WTC11 (cell line): ENCODE measurements at regions not wholly inside any gene's neighbourhood (a gene's known extent, or its start where the extent isn't known, plus 50 kb on each side); places are given as distances from the start of the nearest gene placed in this dataset.

Experiments used
- ATAC-seq: fragments of 200-7000 bp; cut with Tn5 transposase; 2 replicates; pipeline ENCODE4 v1.10.0; 2021; ENCODE audit warnings: mild to moderate bottlenecking, moderate library complexity
- CTCF ChIA-PET: fragments of 300-600 bp; sonication (Branson Sonifier 250); formaldehyde crosslinking; loops from one replicate; lab custom pipeline; 2021; ENCODE audit warnings: antibody characterized with exemption; lab: Charles Lee
- POLR2A ChIA-PET: fragments of 350-600 bp; sonication (Branson Sonifier 250); formaldehyde crosslinking; loops from one replicate; lab custom pipeline; 2021; ENCODE audit warnings: antibody characterized with exemption; lab: Charles Lee
- DNase-seq: peaks from one replicate; pipeline ENCODE4 v3.0.0; 2021; ENCODE audit warnings: low spot score
- H3K27ac Mint-ChIP-seq: 2 replicates; pipeline ENCODE4 v1.8.0; 2021; ENCODE audit warnings: mixed read lengths
- H3K27me3 Mint-ChIP-seq: 2 replicates; pipeline ENCODE4 v1.8.0; 2021; ENCODE audit warnings: low read depth, mild to moderate bottlenecking, moderate library complexity, mixed read lengths
- H3K36me3 Mint-ChIP-seq: 2 replicates; pipeline ENCODE4 v1.8.0; 2021; ENCODE audit warnings: mixed read lengths
- H3K4me1 Mint-ChIP-seq: 2 replicates; pipeline ENCODE4 v1.8.0; 2022; ENCODE audit warnings: mixed read lengths
- H3K4me3 Mint-ChIP-seq: 2 replicates; pipeline ENCODE4 v1.8.0; 2021; ENCODE audit warnings: mild to moderate bottlenecking, moderate library complexity, mixed read lengths
- H3K9me3 Mint-ChIP-seq: 2 replicates; pipeline ENCODE4 v1.8.0; 2021; ENCODE audit warnings: mixed read lengths
- ETV6 ChIP-seq: sonication (generic); formaldehyde crosslinking; IDR thresholded peaks from 2 replicates; pipeline ENCODE4 v1.8.1; 2022; ENCODE audit warnings: mild to moderate bottlenecking, missing genetic modification reagents
- HMGA2 ChIP-seq: fragments of 250-450 bp; sonication (Bioruptor Pico); IDR thresholded peaks from 2 replicates; pipeline ENCODE4 v1.4.0; 2021; ENCODE audit warnings: mild to moderate bottlenecking, moderate library complexity
- NFATC4 ChIP-seq: fragments of 250-450 bp; sonication (Bioruptor Pico); IDR thresholded peaks from 2 replicates; pipeline ENCODE4 v1.9.0; 2021; ENCODE audit warnings: mild to moderate bottlenecking
- NFYB ChIP-seq: sonication (generic); formaldehyde crosslinking; conservative IDR thresholded peaks from 2 replicates; pipeline ENCODE4 v1.8.0; 2022; ENCODE audit warnings: low read depth, missing genetic modification reagents
- ZBTB21 ChIP-seq: sonication (generic); formaldehyde crosslinking; IDR thresholded peaks from 2 replicates; pipeline ENCODE4 v1.8.1; 2023; ENCODE audit warnings: mild to moderate bottlenecking, missing genetic modification reagents, borderline replicate concordance
- ZNF121 ChIP-seq: sonication (generic); formaldehyde crosslinking; IDR thresholded peaks from 2 replicates; pipeline ENCODE4 v1.8.0; 2023; ENCODE audit warnings: missing genetic modification reagents
- ZNF232 ChIP-seq: sonication (generic); formaldehyde crosslinking; IDR thresholded peaks from 2 replicates; pipeline ENCODE4 v1.8.0; 2022; ENCODE audit warnings: mild to moderate bottlenecking, missing genetic modification reagents
- TF ChIP-seq, protein P1 (sequence below): fragments of 200-600 bp; IDR thresholded peaks from 2 replicates; pipeline ENCODE4 v1.8.0; 2022; ENCODE audit warnings: antibody characterized with exemption
- TF ChIP-seq, protein P2 (sequence below): sonication (generic); formaldehyde crosslinking; IDR thresholded peaks from 2 replicates; pipeline ENCODE4 v1.8.0; 2023; ENCODE audit warnings: missing genetic modification reagents, mild to moderate bottlenecking, borderline replicate concordance
- TF ChIP-seq, protein P3 (sequence below): sonication (generic); formaldehyde crosslinking; IDR thresholded peaks from 2 replicates; pipeline ENCODE4 v1.8.1; 2023; ENCODE audit warnings: mild to moderate bottlenecking, missing genetic modification reagents, borderline replicate concordance
- TF ChIP-seq, protein P4 (sequence below): fragments of 250-450 bp; sonication (Bioruptor Pico); IDR thresholded peaks from 2 replicates; pipeline ENCODE4 v2.1.2; 2022; ENCODE audit warnings: mild to moderate bottlenecking, moderate library complexity
- TF ChIP-seq, protein P5 (sequence below): fragments of 250-450 bp; sonication (Bioruptor Pico); IDR thresholded peaks from 2 replicates; pipeline ENCODE4 v1.9.0; 2021; ENCODE audit warnings: mild to moderate bottlenecking, borderline replicate concordance
- TF ChIP-seq, protein P6 (sequence below): sonication (generic); formaldehyde crosslinking; IDR thresholded peaks from 2 replicates; pipeline ENCODE4 v1.8.1; 2022; ENCODE audit warnings: mild to moderate bottlenecking, moderate library complexity, missing genetic modification reagents
- TF ChIP-seq, protein P7 (sequence below): sonication (generic); formaldehyde crosslinking; IDR thresholded peaks from 2 replicates; pipeline ENCODE4 v1.8.0; 2022; ENCODE audit warnings: mild to moderate bottlenecking, missing genetic modification reagents
- TF ChIP-seq, protein P8 (sequence below): sonication (generic); formaldehyde crosslinking; IDR thresholded peaks from 2 replicates; pipeline ENCODE4 v1.8.1; 2023; ENCODE audit warnings: mild to moderate bottlenecking, missing genetic modification reagents

DNA sequence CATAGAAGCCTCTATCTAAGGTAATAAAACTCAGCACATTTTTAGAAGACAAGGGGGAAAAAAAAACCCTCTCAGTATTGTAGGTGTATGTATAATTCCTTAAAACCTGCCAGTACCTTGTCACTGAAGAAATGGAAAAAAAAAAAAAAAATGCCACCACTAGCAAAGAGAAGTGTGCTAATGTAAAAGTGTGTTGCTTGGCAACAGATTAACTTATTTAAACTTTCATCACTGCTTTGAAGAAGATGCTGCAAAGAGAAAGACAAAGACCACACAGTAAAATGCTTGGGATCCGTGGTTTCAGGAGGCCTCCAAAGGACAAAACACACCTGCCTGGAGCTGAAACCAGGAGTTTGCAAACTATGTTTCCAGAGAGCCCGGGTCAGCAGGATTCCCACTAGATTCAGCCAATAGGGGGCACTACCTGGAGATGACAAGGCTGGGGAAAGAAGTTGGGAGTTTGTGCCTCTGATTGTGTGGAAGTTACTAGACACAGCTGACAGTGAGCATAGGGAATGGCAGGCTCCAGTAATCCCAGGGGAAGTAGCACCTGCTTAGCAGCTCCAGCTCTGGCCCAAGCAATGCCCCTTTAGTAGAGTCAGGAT is 169.1 kb upstream of the TRIB2 start:
- ChIA-PET POLR2A (interaction anchor here (0.7 kb wide), 1 partner anchor 158 kb away, joined by 5 read pairs; no protein-coding TSS in a partner anchor), CTCF (interaction anchor here (0.6 to 1.9 kb wide), 11 partner anchors 9 to 554 kb away, joined by 3 to 14 read pairs (median 4); partner anchors contain the start of gene TRIB2)
- Mint-ChIP-seq H3K27me3 (no peaks in the 10 kb centered on the region), H3K4me3 (no peak overlapping the region), H3K36me3 (no peaks in the 10 kb centered on the region; the same call in 1 of the 2 replicates), H3K9me3 (peaks cover 16% of the 10 kb centered on the region), H3K4me1 (peaks cover 10% of the 10 kb centered on the region; the same call in 1 of the 2 replicates), H3K27ac (no peak overlapping the region)
- ATAC-seq (peak; percentile 70), DNase-seq (peak; percentile 54)
- no peak for TF ChIP-seq ZNF232 (CRISPR knock-in tag)
- no peak for TF ChIP-seq ETV6 (CRISPR knock-in tag)
- TF ChIP-seq, protein P1, sequence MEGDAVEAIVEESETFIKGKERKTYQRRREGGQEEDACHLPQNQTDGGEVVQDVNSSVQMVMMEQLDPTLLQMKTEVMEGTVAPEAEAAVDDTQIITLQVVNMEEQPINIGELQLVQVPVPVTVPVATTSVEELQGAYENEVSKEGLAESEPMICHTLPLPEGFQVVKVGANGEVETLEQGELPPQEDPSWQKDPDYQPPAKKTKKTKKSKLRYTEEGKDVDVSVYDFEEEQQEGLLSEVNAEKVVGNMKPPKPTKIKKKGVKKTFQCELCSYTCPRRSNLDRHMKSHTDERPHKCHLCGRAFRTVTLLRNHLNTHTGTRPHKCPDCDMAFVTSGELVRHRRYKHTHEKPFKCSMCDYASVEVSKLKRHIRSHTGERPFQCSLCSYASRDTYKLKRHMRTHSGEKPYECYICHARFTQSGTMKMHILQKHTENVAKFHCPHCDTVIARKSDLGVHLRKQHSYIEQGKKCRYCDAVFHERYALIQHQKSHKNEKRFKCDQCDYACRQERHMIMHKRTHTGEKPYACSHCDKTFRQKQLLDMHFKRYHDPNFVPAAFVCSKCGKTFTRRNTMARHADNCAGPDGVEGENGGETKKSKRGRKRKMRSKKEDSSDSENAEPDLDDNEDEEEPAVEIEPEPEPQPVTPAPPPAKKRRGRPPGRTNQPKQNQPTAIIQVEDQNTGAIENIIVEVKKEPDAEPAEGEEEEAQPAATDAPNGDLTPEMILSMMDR = no peak
- TF ChIP-seq, protein P2, sequence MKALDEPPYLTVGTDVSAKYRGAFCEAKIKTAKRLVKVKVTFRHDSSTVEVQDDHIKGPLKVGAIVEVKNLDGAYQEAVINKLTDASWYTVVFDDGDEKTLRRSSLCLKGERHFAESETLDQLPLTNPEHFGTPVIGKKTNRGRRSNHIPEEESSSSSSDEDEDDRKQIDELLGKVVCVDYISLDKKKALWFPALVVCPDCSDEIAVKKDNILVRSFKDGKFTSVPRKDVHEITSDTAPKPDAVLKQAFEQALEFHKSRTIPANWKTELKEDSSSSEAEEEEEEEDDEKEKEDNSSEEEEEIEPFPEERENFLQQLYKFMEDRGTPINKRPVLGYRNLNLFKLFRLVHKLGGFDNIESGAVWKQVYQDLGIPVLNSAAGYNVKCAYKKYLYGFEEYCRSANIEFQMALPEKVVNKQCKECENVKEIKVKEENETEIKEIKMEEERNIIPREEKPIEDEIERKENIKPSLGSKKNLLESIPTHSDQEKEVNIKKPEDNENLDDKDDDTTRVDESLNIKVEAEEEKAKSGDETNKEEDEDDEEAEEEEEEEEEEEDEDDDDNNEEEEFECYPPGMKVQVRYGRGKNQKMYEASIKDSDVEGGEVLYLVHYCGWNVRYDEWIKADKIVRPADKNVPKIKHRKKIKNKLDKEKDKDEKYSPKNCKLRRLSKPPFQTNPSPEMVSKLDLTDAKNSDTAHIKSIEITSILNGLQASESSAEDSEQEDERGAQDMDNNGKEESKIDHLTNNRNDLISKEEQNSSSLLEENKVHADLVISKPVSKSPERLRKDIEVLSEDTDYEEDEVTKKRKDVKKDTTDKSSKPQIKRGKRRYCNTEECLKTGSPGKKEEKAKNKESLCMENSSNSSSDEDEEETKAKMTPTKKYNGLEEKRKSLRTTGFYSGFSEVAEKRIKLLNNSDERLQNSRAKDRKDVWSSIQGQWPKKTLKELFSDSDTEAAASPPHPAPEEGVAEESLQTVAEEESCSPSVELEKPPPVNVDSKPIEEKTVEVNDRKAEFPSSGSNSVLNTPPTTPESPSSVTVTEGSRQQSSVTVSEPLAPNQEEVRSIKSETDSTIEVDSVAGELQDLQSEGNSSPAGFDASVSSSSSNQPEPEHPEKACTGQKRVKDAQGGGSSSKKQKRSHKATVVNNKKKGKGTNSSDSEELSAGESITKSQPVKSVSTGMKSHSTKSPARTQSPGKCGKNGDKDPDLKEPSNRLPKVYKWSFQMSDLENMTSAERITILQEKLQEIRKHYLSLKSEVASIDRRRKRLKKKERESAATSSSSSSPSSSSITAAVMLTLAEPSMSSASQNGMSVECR (CRISPR knock-in tag) = no peak
- no peak for TF ChIP-seq HMGA2 (CRISPR knock-in tag)
- TF ChIP-seq NFATC4 (CRISPR knock-in tag) = no peak
- TF ChIP-seq, protein P3, sequence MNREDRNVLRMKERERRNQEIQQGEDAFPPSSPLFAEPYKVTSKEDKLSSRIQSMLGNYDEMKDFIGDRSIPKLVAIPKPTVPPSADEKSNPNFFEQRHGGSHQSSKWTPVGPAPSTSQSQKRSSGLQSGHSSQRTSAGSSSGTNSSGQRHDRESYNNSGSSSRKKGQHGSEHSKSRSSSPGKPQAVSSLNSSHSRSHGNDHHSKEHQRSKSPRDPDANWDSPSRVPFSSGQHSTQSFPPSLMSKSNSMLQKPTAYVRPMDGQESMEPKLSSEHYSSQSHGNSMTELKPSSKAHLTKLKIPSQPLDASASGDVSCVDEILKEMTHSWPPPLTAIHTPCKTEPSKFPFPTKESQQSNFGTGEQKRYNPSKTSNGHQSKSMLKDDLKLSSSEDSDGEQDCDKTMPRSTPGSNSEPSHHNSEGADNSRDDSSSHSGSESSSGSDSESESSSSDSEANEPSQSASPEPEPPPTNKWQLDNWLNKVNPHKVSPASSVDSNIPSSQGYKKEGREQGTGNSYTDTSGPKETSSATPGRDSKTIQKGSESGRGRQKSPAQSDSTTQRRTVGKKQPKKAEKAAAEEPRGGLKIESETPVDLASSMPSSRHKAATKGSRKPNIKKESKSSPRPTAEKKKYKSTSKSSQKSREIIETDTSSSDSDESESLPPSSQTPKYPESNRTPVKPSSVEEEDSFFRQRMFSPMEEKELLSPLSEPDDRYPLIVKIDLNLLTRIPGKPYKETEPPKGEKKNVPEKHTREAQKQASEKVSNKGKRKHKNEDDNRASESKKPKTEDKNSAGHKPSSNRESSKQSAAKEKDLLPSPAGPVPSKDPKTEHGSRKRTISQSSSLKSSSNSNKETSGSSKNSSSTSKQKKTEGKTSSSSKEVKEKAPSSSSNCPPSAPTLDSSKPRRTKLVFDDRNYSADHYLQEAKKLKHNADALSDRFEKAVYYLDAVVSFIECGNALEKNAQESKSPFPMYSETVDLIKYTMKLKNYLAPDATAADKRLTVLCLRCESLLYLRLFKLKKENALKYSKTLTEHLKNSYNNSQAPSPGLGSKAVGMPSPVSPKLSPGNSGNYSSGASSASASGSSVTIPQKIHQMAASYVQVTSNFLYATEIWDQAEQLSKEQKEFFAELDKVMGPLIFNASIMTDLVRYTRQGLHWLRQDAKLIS (CRISPR knock-in tag) = no peak
- no peak for TF ChIP-seq ZBTB21 (CRISPR knock-in tag)
- no peak for TF ChIP-seq ZNF121 (CRISPR knock-in tag)
- TF ChIP-seq, protein P4, sequence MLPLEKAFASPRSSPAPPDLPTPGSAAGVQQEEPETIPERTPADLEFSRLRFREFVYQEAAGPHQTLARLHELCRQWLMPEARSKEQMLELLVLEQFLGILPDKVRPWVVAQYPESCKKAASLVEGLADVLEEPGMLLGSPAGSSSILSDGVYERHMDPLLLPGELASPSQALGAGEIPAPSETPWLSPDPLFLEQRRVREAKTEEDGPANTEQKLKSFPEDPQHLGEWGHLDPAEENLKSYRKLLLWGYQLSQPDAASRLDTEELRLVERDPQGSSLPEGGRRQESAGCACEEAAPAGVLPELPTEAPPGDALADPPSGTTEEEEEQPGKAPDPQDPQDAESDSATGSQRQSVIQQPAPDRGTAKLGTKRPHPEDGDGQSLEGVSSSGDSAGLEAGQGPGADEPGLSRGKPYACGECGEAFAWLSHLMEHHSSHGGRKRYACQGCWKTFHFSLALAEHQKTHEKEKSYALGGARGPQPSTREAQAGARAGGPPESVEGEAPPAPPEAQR (CRISPR knock-in tag) = no peak
- TF ChIP-seq, protein P5, sequence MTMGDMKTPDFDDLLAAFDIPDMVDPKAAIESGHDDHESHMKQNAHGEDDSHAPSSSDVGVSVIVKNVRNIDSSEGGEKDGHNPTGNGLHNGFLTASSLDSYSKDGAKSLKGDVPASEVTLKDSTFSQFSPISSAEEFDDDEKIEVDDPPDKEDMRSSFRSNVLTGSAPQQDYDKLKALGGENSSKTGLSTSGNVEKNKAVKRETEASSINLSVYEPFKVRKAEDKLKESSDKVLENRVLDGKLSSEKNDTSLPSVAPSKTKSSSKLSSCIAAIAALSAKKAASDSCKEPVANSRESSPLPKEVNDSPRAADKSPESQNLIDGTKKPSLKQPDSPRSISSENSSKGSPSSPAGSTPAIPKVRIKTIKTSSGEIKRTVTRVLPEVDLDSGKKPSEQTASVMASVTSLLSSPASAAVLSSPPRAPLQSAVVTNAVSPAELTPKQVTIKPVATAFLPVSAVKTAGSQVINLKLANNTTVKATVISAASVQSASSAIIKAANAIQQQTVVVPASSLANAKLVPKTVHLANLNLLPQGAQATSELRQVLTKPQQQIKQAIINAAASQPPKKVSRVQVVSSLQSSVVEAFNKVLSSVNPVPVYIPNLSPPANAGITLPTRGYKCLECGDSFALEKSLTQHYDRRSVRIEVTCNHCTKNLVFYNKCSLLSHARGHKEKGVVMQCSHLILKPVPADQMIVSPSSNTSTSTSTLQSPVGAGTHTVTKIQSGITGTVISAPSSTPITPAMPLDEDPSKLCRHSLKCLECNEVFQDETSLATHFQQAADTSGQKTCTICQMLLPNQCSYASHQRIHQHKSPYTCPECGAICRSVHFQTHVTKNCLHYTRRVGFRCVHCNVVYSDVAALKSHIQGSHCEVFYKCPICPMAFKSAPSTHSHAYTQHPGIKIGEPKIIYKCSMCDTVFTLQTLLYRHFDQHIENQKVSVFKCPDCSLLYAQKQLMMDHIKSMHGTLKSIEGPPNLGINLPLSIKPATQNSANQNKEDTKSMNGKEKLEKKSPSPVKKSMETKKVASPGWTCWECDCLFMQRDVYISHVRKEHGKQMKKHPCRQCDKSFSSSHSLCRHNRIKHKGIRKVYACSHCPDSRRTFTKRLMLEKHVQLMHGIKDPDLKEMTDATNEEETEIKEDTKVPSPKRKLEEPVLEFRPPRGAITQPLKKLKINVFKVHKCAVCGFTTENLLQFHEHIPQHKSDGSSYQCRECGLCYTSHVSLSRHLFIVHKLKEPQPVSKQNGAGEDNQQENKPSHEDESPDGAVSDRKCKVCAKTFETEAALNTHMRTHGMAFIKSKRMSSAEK (CRISPR knock-in tag) = no peak
- TF ChIP-seq, protein P6, sequence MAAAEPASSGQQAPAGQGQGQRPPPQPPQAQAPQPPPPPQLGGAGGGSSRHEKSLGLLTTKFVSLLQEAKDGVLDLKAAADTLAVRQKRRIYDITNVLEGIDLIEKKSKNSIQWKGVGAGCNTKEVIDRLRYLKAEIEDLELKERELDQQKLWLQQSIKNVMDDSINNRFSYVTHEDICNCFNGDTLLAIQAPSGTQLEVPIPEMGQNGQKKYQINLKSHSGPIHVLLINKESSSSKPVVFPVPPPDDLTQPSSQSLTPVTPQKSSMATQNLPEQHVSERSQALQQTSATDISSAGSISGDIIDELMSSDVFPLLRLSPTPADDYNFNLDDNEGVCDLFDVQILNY (CRISPR knock-in tag) = no peak
- TF ChIP-seq, protein P7, sequence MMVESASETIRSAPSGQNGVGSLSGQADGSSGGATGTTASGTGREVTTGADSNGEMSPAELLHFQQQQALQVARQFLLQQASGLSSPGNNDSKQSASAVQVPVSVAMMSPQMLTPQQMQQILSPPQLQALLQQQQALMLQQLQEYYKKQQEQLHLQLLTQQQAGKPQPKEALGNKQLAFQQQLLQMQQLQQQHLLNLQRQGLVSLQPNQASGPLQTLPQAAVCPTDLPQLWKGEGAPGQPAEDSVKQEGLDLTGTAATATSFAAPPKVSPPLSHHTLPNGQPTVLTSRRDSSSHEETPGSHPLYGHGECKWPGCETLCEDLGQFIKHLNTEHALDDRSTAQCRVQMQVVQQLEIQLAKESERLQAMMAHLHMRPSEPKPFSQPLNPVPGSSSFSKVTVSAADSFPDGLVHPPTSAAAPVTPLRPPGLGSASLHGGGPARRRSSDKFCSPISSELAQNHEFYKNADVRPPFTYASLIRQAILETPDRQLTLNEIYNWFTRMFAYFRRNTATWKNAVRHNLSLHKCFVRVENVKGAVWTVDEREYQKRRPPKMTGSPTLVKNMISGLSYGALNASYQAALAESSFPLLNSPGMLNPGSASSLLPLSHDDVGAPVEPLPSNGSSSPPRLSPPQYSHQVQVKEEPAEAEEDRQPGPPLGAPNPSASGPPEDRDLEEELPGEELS (CRISPR knock-in tag) = no peak
- no peak for TF ChIP-seq NFYB (CRISPR knock-in tag)
- TF ChIP-seq, protein P8, sequence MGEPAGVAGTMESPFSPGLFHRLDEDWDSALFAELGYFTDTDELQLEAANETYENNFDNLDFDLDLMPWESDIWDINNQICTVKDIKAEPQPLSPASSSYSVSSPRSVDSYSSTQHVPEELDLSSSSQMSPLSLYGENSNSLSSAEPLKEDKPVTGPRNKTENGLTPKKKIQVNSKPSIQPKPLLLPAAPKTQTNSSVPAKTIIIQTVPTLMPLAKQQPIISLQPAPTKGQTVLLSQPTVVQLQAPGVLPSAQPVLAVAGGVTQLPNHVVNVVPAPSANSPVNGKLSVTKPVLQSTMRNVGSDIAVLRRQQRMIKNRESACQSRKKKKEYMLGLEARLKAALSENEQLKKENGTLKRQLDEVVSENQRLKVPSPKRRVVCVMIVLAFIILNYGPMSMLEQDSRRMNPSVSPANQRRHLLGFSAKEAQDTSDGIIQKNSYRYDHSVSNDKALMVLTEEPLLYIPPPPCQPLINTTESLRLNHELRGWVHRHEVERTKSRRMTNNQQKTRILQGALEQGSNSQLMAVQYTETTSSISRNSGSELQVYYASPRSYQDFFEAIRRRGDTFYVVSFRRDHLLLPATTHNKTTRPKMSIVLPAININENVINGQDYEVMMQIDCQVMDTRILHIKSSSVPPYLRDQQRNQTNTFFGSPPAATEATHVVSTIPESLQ (CRISPR knock-in tag) = no peak
